HepG2 (cell line): ENCODE measurements at regions not wholly inside any gene's neighbourhood (a gene's known extent, or its start where the extent isn't known, plus 50 kb on each side); places are given as distances from the start of the nearest gene placed in this dataset.

Experiments
- GMEB1 ChIP-seq: sonication (generic); formaldehyde crosslinking; IDR thresholded peaks from 2 replicates; pipeline ENCODE4 v1.5.1; 2020; ENCODE audit warnings: missing genetic modification reagents, mild to moderate bottlenecking, borderline replicate concordance
- HMG20B ChIP-seq: conservative IDR thresholded peaks from 2 replicates; pipeline ENCODE4 v1.6.1; 2016; ENCODE audit warnings: missing genetic modification reagents, missing compliant biosample characterization
- HNRNPUL1 ChIP-seq: fragments of 200-400 bp; formaldehyde crosslinking; IDR thresholded peaks from 2 replicates; pipeline ENCODE4 v1.6.1; 2017; ENCODE audit warnings: low read depth, mild to moderate bottlenecking, low read length, moderate library complexity
- JARID2 ChIP-seq: sonication (generic); formaldehyde crosslinking; IDR thresholded peaks from 2 replicates; pipeline ENCODE4 v1.8.1; 2023; ENCODE audit warnings: missing genetic modification reagents, inconsistent platforms; ENCODE audit not compliant: insufficient replicate concordance
- JUN ChIP-seq: sonication (generic); formaldehyde crosslinking; IDR thresholded peaks from 2 replicates; pipeline ENCODE4 v1.4.0; 2020; ENCODE audit warnings: mild to moderate bottlenecking, missing genetic modification reagents
- JUND ChIP-seq: sonication (generic); formaldehyde crosslinking; IDR thresholded peaks from 2 replicates; pipeline ENCODE4 v1.8.0; 2022; ENCODE audit warnings: mild to moderate bottlenecking, missing genetic modification reagents
- MTA1 ChIP-seq: sonication (generic); formaldehyde crosslinking; IDR thresholded peaks from 2 replicates; pipeline ENCODE4 v1.4.0; 2020; ENCODE audit warnings: missing genetic modification reagents, mild to moderate bottlenecking, borderline replicate concordance
- NONO ChIP-seq, 2 experiments: fragments of 450-650 bp in 1 of 2; sonication (generic) in 1 of 2; formaldehyde crosslinking in 1 of 2; IDR thresholded peaks in 1 of 2; conservative IDR thresholded peaks in 1 of 2; 2 replicates each; pipeline versions ENCODE4 v1.6.1 to v1.8.0; 2017 to 2022; ENCODE audit warnings: mild to moderate bottlenecking in 1 of 2, missing genetic modification reagents in 1 of 2, moderate library complexity in 1 of 2
- NR0B2 ChIP-seq: sonication (generic); formaldehyde crosslinking; IDR thresholded peaks from 2 replicates; pipeline ENCODE4 v1.4.0; 2020; ENCODE audit warnings: mild to moderate bottlenecking, missing genetic modification reagents
- ONECUT2 ChIP-seq: sonication (generic); formaldehyde crosslinking; IDR thresholded peaks from 2 replicates; pipeline ENCODE4 v1.4.0; 2020; ENCODE audit warnings: missing genetic modification reagents
- PLRG1 ChIP-seq: fragments of 450-650 bp; conservative IDR thresholded peaks from 2 replicates; pipeline ENCODE4 v1.6.1; 2016
- RFXAP ChIP-seq: sonication (generic); formaldehyde crosslinking; IDR thresholded peaks from 2 replicates; pipeline ENCODE4 v1.4.0; 2020; ENCODE audit warnings: missing genetic modification reagents, borderline replicate concordance
- SALL1 ChIP-seq: sonication (generic); formaldehyde crosslinking; IDR thresholded peaks from 2 replicates; pipeline ENCODE4 v1.8.0; 2022; ENCODE audit warnings: mild to moderate bottlenecking, missing genetic modification reagents
- SIX4 ChIP-seq: sonication (generic); formaldehyde crosslinking; IDR thresholded peaks from 2 replicates; pipeline ENCODE4 v1.4.0; 2020; ENCODE audit warnings: missing genetic modification reagents
- SMYD3 ChIP-seq: sonication (generic); formaldehyde crosslinking; IDR thresholded peaks from 2 replicates; pipeline ENCODE4 v1.8.1; 2023; ENCODE audit warnings: mild to moderate bottlenecking, missing genetic modification reagents
- SNAPC5 ChIP-seq: sonication (generic); formaldehyde crosslinking; IDR thresholded peaks from 2 replicates; pipeline ENCODE4 v1.8.1; 2023; ENCODE audit warnings: mild to moderate bottlenecking, missing genetic modification reagents, borderline replicate concordance
- TRIM24 ChIP-seq: sonication (generic); formaldehyde crosslinking; IDR thresholded peaks from 2 replicates; pipeline ENCODE4 v1.8.0; 2022; ENCODE audit warnings: mild to moderate bottlenecking, missing genetic modification reagents
- XRCC5 ChIP-seq: fragments of 200-400 bp; formaldehyde crosslinking; optimal IDR thresholded peaks from 2 replicates; pipeline ENCODE3; 2017; ENCODE audit warnings: mild to moderate bottlenecking, low read length
- ZBTB2 ChIP-seq: sonication (generic); formaldehyde crosslinking; IDR thresholded peaks from 2 replicates; pipeline ENCODE4 v1.8.0; 2022; ENCODE audit warnings: low read depth, missing genetic modification reagents
- ZBTB34 ChIP-seq: sonication (generic); formaldehyde crosslinking; IDR thresholded peaks from 2 replicates; pipeline ENCODE4 v1.8.0; 2022; ENCODE audit warnings: mild to moderate bottlenecking, missing genetic modification reagents

GRCh38 chr1:93758842-93759515, 77.3 kb upstream of the BCAR3 start (continued):
- TF ChIP-seq MTA1 = peak; percentile 66; the same call in 1 of the 2 replicates
- peak; percentile 79; the same call in 1 of the 2 replicates for TF ChIP-seq TRIM24 (CRISPR knock-in tag)
- TF ChIP-seq RFXAP (CRISPR knock-in tag) = peak; percentile 81; the same call in 1 of the 2 replicates
- TF ChIP-seq PLRG1 = no peak
- peak; percentile 95 for TF ChIP-seq SALL1 (CRISPR knock-in tag)
- no peak for TF ChIP-seq ZBTB2 (CRISPR knock-in tag)
- TF ChIP-seq JUN (CRISPR knock-in tag) = peak; percentile 60; the same call in 1 of the 2 replicates
- TF ChIP-seq HMG20B = 0 out of 2 replicates have a peak, but pooled peaks have one; percentile 17
- TF ChIP-seq SIX4 = no peak
- TF ChIP-seq SMYD3 (CRISPR knock-in tag) = peak; percentile 61; the same call in 1 of the 2 replicates
- TF ChIP-seq JUND (CRISPR knock-in tag) = peak; percentile 43; the same call in 1 of the 2 replicates
- peak; percentile 21 for TF ChIP-seq XRCC5
- TF ChIP-seq SNAPC5 (CRISPR knock-in tag) = peak; percentile 80; the same call in 1 of the 2 replicates
- TF ChIP-seq GMEB1 (CRISPR knock-in tag) = peak; percentile 34; the same call in 1 of the 2 replicates
- TF ChIP-seq ZBTB34 (CRISPR knock-in tag) = peak; percentile 81
- no peak for TF ChIP-seq NONO (IDR thresholded peaks at IDR 0.05)
- peak; percentile 91 for TF ChIP-seq NONO (CRISPR knock-in tag; conservative IDR thresholded peaks at IDR 0.05)
- no peak for TF ChIP-seq HNRNPUL1
- TF ChIP-seq ONECUT2 (CRISPR knock-in tag) = no peak
- TF ChIP-seq NR0B2 (CRISPR knock-in tag) = no peak
- TF ChIP-seq JARID2 (CRISPR knock-in tag) = no peak
